IMR-90 (cell line): ENCODE measurements at regions not wholly inside any gene's neighbourhood (a gene's known extent, or its start where the extent isn't known, plus 50 kb on each side); places are given as distances from the start of the nearest gene placed in this dataset.

ENCODE experiments used
- ATAC-seq: fragments of 200-7000 bp; cut with Tn5 transposase; 2 replicates; pipeline ENCODE4 v1.9.1; 2020; ENCODE audit warnings: low read depth, mild to moderate bottlenecking, moderate library complexity
- BruUV-seq: library from RNA; stranded (reverse); fragments of 400-500 nt; replicated peaks from 2 replicates; lab custom pipeline; 2021; lab: Mats Ljungman, UMichigan
- CTCF ChIA-PET: fragments of 300-600 bp; formaldehyde crosslinking; extraction: SDS; loops from one replicate; lab custom pipeline; 2021; ENCODE audit warnings: antibody characterized with exemption; lab: Yijun Ruan, JAX
- POLR2A ChIA-PET: fragments of 300-600 bp; sonication (Branson Sonifier 250); formaldehyde crosslinking; loops from one replicate; lab custom pipeline; 2022; ENCODE audit warnings: antibody characterized with exemption; ENCODE audit not compliant: unreplicated experiment; lab: Charles Lee
- DNase-seq: peaks from one replicate; pipeline ENCODE4 v3.0.0; 2013
- H2AFZ ChIP-seq: replicated peaks from 2 replicates; pipeline ENCODE3; 2013; ENCODE audit warnings: low read length, mild to moderate bottlenecking; ENCODE audit not compliant: poor library complexity
- H2AK5ac ChIP-seq: 2 replicates; pipeline ENCODE4 v1.6.1; 2013; ENCODE audit warnings: low read depth, low read length, inconsistent platforms
- H2AK9ac ChIP-seq: replicated peaks from 2 replicates; pipeline ENCODE3; 2013; ENCODE audit warnings: mild to moderate bottlenecking, low read depth, low read length, moderate library complexity; ENCODE audit not compliant: poor library complexity
- H2BK120ac ChIP-seq: 2 replicates; pipeline ENCODE4 v1.6.1; 2013; ENCODE audit warnings: low read depth, low read length, inconsistent platforms
- H2BK15ac ChIP-seq: 3 replicates; pipeline ENCODE4 v1.6.1; 2013; ENCODE audit warnings: low read depth, low read length, inconsistent platforms
- H2BK20ac ChIP-seq: 2 replicates; pipeline ENCODE4 v1.6.1; 2013; ENCODE audit warnings: low read depth, mild to moderate bottlenecking, inconsistent platforms, low read length, moderate library complexity
- H2BK5ac ChIP-seq: 2 replicates; pipeline ENCODE4 v1.6.1; 2013; ENCODE audit warnings: mild to moderate bottlenecking, low read depth, low read length, inconsistent platforms; ENCODE audit not compliant: poor library complexity, severe bottlenecking
- H3K14ac ChIP-seq: replicated peaks from 2 replicates; pipeline ENCODE4 v1.6.1; 2013; ENCODE audit warnings: low read depth, low read length, inconsistent platforms
- H3K18ac ChIP-seq: 2 replicates; pipeline ENCODE4 v1.6.1; 2013; ENCODE audit warnings: low read depth, low read length, control low read depth
- H3K23ac ChIP-seq: 2 replicates; pipeline ENCODE4 v1.6.1; 2013; ENCODE audit warnings: low read depth, low read length, inconsistent platforms
- H3K27ac ChIP-seq: 2 replicates; pipeline ENCODE4 v1.5.1; 2013; ENCODE audit warnings: mild to moderate bottlenecking, control low read depth, low read length; ENCODE audit not compliant: insufficient read depth
- H3K27me3 ChIP-seq: 2 replicates; pipeline ENCODE4 v1.6.1; 2013; ENCODE audit warnings: low read length; ENCODE audit not compliant: control insufficient read depth, insufficient read depth
- H3K36me3 ChIP-seq: 2 replicates; pipeline ENCODE4 v1.6.1; 2013; ENCODE audit warnings: low read length, mixed read lengths; ENCODE audit not compliant: control insufficient read depth, insufficient read depth
- H3K4ac ChIP-seq: 2 replicates; pipeline ENCODE4 v1.6.1; 2013; ENCODE audit warnings: low read depth, low read length, inconsistent platforms
- H3K4me1 ChIP-seq: 2 replicates; pipeline ENCODE4 v1.6.1; 2013; ENCODE audit warnings: low read length, mixed read lengths; ENCODE audit not compliant: control insufficient read depth, insufficient read depth
- H3K4me2 ChIP-seq: 2 replicates; pipeline ENCODE4 v1.6.1; 2013; ENCODE audit warnings: low read depth, mild to moderate bottlenecking, control low read depth, low read length, moderate library complexity
- H3K4me3 ChIP-seq: 2 replicates; pipeline ENCODE4 v1.5.1; 2013; ENCODE audit warnings: low read depth, mild to moderate bottlenecking, control low read depth, low read length, moderate library complexity; ENCODE audit not compliant: insufficient read depth
- H3K56ac ChIP-seq: 2 replicates; pipeline ENCODE4 v1.6.1; 2013; ENCODE audit warnings: low read length, inconsistent platforms; ENCODE audit not compliant: insufficient read depth; ENCODE audit errors: extremely low read depth
- H3K79me1 ChIP-seq, 2 experiments: 2 replicates each; pipeline ENCODE4 v1.6.1; 2013; ENCODE audit warnings: low read length in 2 of 2, inconsistent platforms in 1 of 2, low read depth in 1 of 2
- H3K9ac ChIP-seq: 2 replicates; pipeline ENCODE4 v1.6.1; 2013; ENCODE audit warnings: low read depth, low read length, control low read depth
- H3K9me1 ChIP-seq: 2 replicates; pipeline ENCODE4 v1.6.1; 2013; ENCODE audit warnings: low read length, inconsistent platforms; ENCODE audit not compliant: insufficient read depth
- H3K9me3 ChIP-seq: 2 replicates; pipeline ENCODE4 v1.6.1; 2013; ENCODE audit warnings: low read length; ENCODE audit not compliant: control insufficient read depth, insufficient read depth
- H4K20me1 ChIP-seq: 2 replicates; pipeline ENCODE4 v1.6.1; 2013; ENCODE audit warnings: low read length, inconsistent platforms; ENCODE audit not compliant: insufficient read depth
- H4K5ac ChIP-seq: 2 replicates; pipeline ENCODE4 v1.6.1; 2013; ENCODE audit warnings: mild to moderate bottlenecking, low read depth, low read length, control low read depth
- H4K8ac ChIP-seq, 2 experiments: 2 replicates each; pipeline ENCODE4 v1.6.1; 2013; ENCODE audit warnings: low read depth in 2 of 2, low read length in 2 of 2, control low read depth in 1 of 2, inconsistent platforms in 1 of 2
- H4K91ac ChIP-seq: 2 replicates; pipeline ENCODE4 v1.6.1; 2013; ENCODE audit warnings: low read depth, low read length, inconsistent platforms; ENCODE audit not compliant: insufficient read depth
- BHLHE40 ChIP-seq: fragments of 150-350 bp; IDR thresholded peaks from 2 replicates; pipeline ENCODE4 v1.6.1; 2016; ENCODE audit warnings: mild to moderate bottlenecking, low read depth, low read length
- CEBPB ChIP-seq: IDR thresholded peaks from 2 replicates; pipeline ENCODE4 v1.6.1; 2012; ENCODE audit warnings: low read depth, low read length, improper control_type of control experiment
- CHD1 ChIP-seq: IDR thresholded peaks from 2 replicates; pipeline ENCODE4 v1.6.1; 2012; ENCODE audit warnings: low read depth, low read length, improper control_type of control experiment
- CTCF ChIP-seq: conservative IDR thresholded peaks from 2 replicates; pipeline ENCODE4 v1.5.1; 2012; ENCODE audit warnings: mild to moderate bottlenecking, low read depth, low read length, improper control_type of control experiment
- ELK1 ChIP-seq: fragments of 150-350 bp; IDR thresholded peaks from 2 replicates; pipeline ENCODE4 v1.6.1; 2016; ENCODE audit warnings: low read depth, mild to moderate bottlenecking, low read length, moderate library complexity, borderline replicate concordance
- FOS ChIP-seq: fragments of 150-350 bp; IDR thresholded peaks from 2 replicates; pipeline ENCODE4 v1.6.1; 2016; ENCODE audit warnings: low read depth, low read length
- MAFK ChIP-seq: IDR thresholded peaks from 2 replicates; pipeline ENCODE4 v1.6.1; 2012; ENCODE audit warnings: low read depth, low read length, improper control_type of control experiment
- MAZ ChIP-seq: IDR thresholded peaks from 2 replicates; pipeline ENCODE4 v1.6.1; 2012; ENCODE audit warnings: low read depth, mild to moderate bottlenecking, low read length, improper control_type of control experiment, moderate library complexity, borderline replicate concordance
- MXI1 ChIP-seq: IDR thresholded peaks from 2 replicates; pipeline ENCODE4 v1.6.1; 2012; ENCODE audit warnings: low read depth, mild to moderate bottlenecking, low read length, moderate library complexity, borderline replicate concordance
- NFE2L2 ChIP-seq: fragments of 150-350 bp; IDR thresholded peaks from 2 replicates; pipeline ENCODE4 v1.6.1; 2016; ENCODE audit warnings: low read depth, mild to moderate bottlenecking, low read length
- POLR2A ChIP-seq: IDR thresholded peaks from 2 replicates; pipeline ENCODE4 v1.6.1; 2012; ENCODE audit warnings: mild to moderate bottlenecking, low read depth, low read length
- RAD21 ChIP-seq: IDR thresholded peaks from 2 replicates; pipeline ENCODE4 v1.6.1; 2012; ENCODE audit warnings: low read length, improper control_type of control experiment
- RCOR1 ChIP-seq: IDR thresholded peaks from 2 replicates; pipeline ENCODE4 v1.6.1; 2012; ENCODE audit warnings: mild to moderate bottlenecking, low read length, improper control_type of control experiment; ENCODE audit not compliant: insufficient replicate concordance
- RFX5 ChIP-seq: IDR thresholded peaks from 2 replicates; pipeline ENCODE4 v1.8.0; 2012; ENCODE audit warnings: low read depth, mild to moderate bottlenecking, low read length, moderate library complexity
- SMC3 ChIP-seq: fragments of 150-350 bp; IDR thresholded peaks from 2 replicates; pipeline ENCODE4 v1.6.1; 2016; ENCODE audit warnings: low read depth, mild to moderate bottlenecking, antibody characterized with exemption, low read length, moderate library complexity
- USF2 ChIP-seq: fragments of 150-350 bp; IDR thresholded peaks from 2 replicates; pipeline ENCODE4 v1.6.1; 2017; ENCODE audit warnings: mild to moderate bottlenecking, antibody characterized with exemption, low read length, low read depth
- WGBS, 2 experiments: methylation state at CpG; one replicate each; pipeline versions ENCODE4 v1.1.5 to v1.1.7; 2013; ENCODE audit warnings: missing lambda C conversion rate in 2 of 2; ENCODE audit not compliant: insufficient read length in 1 of 2; ENCODE audit errors: extremely low coverage in 2 of 2; 5-methylcytosine and 5-hydroxymethylcytosine counted together
- dilution Hi-C: fragments of 300-500 bp; cut with HindIII; formaldehyde crosslinking; loops from one replicate; pipeline ENCODE4 v1.14.3; 2018; ENCODE audit warnings: low sequenced_read_pairs; ENCODE audit not compliant: unreplicated experiment
- in situ Hi-C: fragments of 300-500 bp; cut with MboI; formaldehyde crosslinking; loops from 3 replicates; pipeline ENCODE4 v1.14.3; 2019; ENCODE audit warnings: low sequenced_read_pairs, inconsistent platforms, mixed read lengths
- intact Hi-C: fragments of 100-400 bp; cut with micrococcal nuclease; formaldehyde crosslinking; loops from 2 replicates; pipeline ENCODE4 v1.10.0; 2022

- no peak overlapping the region for H3K4me2 ChIP-seq
- intact Hi-C loops = no loop called here
- H3K79me1 ChIP-seq = no peaks in the 10 kb centered on the region
- H3K18ac ChIP-seq = no peak overlapping the region
- no peak overlapping the region for H3K56ac ChIP-seq
- ATAC-seq (no peak), DNase-seq (no peak)
- no peaks in the 10 kb centered on the region for H3K27me3 ChIP-seq
- H3K9me3 ChIP-seq = peaks cover 11% of the 10 kb centered on the region
- ChIA-PET CTCF (no interaction called here), POLR2A (no interaction called here)
- no peak overlapping the region for H3K4ac ChIP-seq
- no peak overlapping the region for H2BK5ac ChIP-seq
- no peak overlapping the region for H2BK20ac ChIP-seq
- dilution Hi-C loops = no loop called here
- H2AK5ac ChIP-seq = no peak overlapping the region
- no peaks in the 10 kb centered on the region for H3K36me3 ChIP-seq
- no peak overlapping the region for H2AFZ ChIP-seq
- H4K20me1 ChIP-seq = no peaks in the 10 kb centered on the region
- H3K9me1 ChIP-seq = no peaks in the 10 kb centered on the region
- no peak overlapping the region for H4K5ac ChIP-seq
- no peak overlapping the region for H4K91ac ChIP-seq
- no peak overlapping the region for H3K4me3 ChIP-seq
- 80% methylated on average over 1 of the region's 9 CpGs; no CpG with 5 or more reads in 1 of the 2 experiments for WGBS, 2 experiments
- H3K23ac ChIP-seq = no peak overlapping the region
- in situ Hi-C loops = no loop called here
- no peak overlapping the region for H2BK15ac ChIP-seq
- no TSS peak for BruUV-seq
- no peaks in the 10 kb centered on the region for H3K4me1 ChIP-seq
- no peak overlapping the region for H2BK120ac ChIP-seq
- H3K27ac ChIP-seq = no peak overlapping the region
- no peak overlapping the region for H4K8ac ChIP-seq
- no peak overlapping the region for H2AK9ac ChIP-seq
- no peak overlapping the region for H3K14ac ChIP-seq
- H3K9ac ChIP-seq = no peak overlapping the region
- TF ChIP-seq RCOR1 (no peak), USF2 (no peak), CTCF (no peak), MAFK (no peak), SMC3 (no peak), RFX5 (no peak), ELK1 (no peak), CEBPB (no peak), MXI1 (no peak), POLR2A (no peak), CHD1 (no peak), RAD21 (no peak), MAZ (no peak), BHLHE40 (no peak), NFE2L2 (no peak), FOS (no peak)
Measured at GRCh38 chr9:92170848-92171247, 55.6 kb upstream of the SPTLC1 start.
